ENCODE measurements at regions not wholly inside any gene's neighbourhood (a gene's known extent, or its start where the extent isn't known, plus 50 kb on each side); places are given as distances from the start of the nearest gene placed in this dataset.

DNA sequence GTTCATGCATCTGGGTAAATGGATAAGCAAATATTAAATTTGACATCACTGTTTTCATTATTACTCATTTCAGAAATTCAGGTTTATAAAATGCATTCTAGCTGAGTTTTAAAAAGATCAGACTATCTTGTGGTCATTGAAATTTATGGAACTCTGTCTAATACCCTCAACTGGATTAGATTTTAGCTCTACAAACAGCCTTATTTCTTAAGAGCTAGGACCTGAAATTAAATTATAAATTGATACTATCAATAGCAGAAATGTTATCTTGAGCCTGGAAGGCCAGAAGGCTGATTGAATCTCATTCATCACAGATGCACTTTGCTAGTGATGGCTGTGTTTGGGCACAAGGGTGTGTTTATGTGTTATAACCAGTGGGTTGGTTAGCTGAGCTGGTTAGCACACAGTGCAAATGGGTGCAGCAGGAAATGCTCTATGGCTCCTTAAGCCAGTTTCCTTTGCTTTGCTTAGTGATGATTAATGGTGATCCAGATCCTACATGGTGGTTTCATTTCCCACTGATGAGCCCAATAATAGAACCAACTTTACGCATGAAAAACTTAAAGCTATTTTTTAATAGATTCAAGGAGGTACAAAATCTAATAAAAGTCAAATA, 310.8 kb upstream of the KLF12 start:
- Histone ChIP-seq H3K27ac (no peak overlapping the region), H3K36me3 (no peaks in the 10 kb centered on the region), H3K27me3 (ENCODE audit: insufficient read depth, low read depth, severe bottlenecking) (no peaks in the 10 kb centered on the region), H3K4me3 (ENCODE audit: low read depth, low read length) (no peak overlapping the region), H3K9me3 (ENCODE audit: severe bottlenecking) (no peaks in the 10 kb centered on the region)
- DNase-seq: no peak
- TF ChIP-seq CTCF (IDR thresholded peaks at IDR 0.05; ENCODE audit: low read depth, low read length): no peak

- Histone ChIP-seq H3K36me3 (no peaks in the 10 kb centered on the region), H3K27me3 (ENCODE audit: insufficient read depth, low read depth, severe bottlenecking) (no peaks in the 10 kb centered on the region), H3K27ac (no peak overlapping the region), H3K4me3 (ENCODE audit: low read depth, low read length) (no peak overlapping the region), H3K9me3 (ENCODE audit: severe bottlenecking) (no peaks in the 10 kb centered on the region)
- no peak for DNase-seq
- no peak for TF ChIP-seq CTCF (IDR thresholded peaks at IDR 0.05; ENCODE audit: low read depth, low read length)
Measured at GRCh38 chr13:74444161-74444571, 310.0 kb upstream of the KLF12 start.

- TF ChIP-seq CTCF (IDR thresholded peaks at IDR 0.05; ENCODE audit: low read depth, low read length): no peak
- Histone ChIP-seq H3K27ac (no peak overlapping the region), H3K4me3 (ENCODE audit: low read depth, low read length) (no peak overlapping the region), H3K36me3 (no peaks in the 10 kb centered on the region), H3K27me3 (ENCODE audit: insufficient read depth, low read depth, severe bottlenecking) (no peaks in the 10 kb centered on the region), H3K9me3 (ENCODE audit: severe bottlenecking) (no peaks in the 10 kb centered on the region)
- DNase-seq: no peak
Measured at GRCh38 chr13:74443631-74444030, 309.4 kb upstream of the KLF12 start.

- Histone ChIP-seq H3K27me3 (ENCODE audit: insufficient read depth, low read depth, severe bottlenecking) (no peaks in the 10 kb centered on the region), H3K9me3 (ENCODE audit: severe bottlenecking) (no peaks in the 10 kb centered on the region), H3K36me3 (no peaks in the 10 kb centered on the region), H3K27ac (no peak overlapping the region), H3K4me3 (ENCODE audit: low read depth, low read length) (no peak overlapping the region)
- no peak for DNase-seq
- no peak for TF ChIP-seq CTCF (IDR thresholded peaks at IDR 0.05; ENCODE audit: low read depth, low read length)
Measured at GRCh38 chr13:74442751-74443150, 308.5 kb upstream of the KLF12 start.

DNA sequence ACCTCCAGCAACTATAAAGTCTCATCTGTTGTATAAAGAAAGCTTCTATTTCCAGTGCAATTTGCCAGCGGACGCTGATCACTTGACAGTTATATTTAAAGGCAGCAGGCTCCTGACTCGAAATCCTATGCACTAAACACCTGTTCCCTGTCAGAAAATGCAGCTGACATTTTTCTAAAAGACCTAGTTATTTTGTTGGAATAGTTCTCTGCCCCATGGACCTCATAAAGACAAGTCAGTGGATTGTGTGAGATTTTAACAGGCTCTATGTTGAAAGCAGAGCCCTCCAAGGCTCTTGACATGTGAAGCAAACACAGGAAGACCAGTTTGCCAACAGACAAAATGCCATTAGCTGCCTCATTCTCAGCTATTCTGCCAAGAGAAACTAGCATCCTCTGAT, 304.7 kb upstream of the KLF12 start:
- Histone ChIP-seq H3K36me3 (no peaks in the 10 kb centered on the region), H3K4me3 (ENCODE audit: low read depth, low read length) (no peak overlapping the region), H3K9me3 (ENCODE audit: severe bottlenecking) (no peaks in the 10 kb centered on the region), H3K27me3 (ENCODE audit: insufficient read depth, low read depth, severe bottlenecking) (no peaks in the 10 kb centered on the region), H3K27ac (no peak overlapping the region)
- no peak for DNase-seq
- no peak for TF ChIP-seq CTCF (IDR thresholded peaks at IDR 0.05; ENCODE audit: low read depth, low read length)

GRCh38 chr13:74434782-74435181, 300.6 kb upstream of the KLF12 start:
- TF ChIP-seq CTCF (IDR thresholded peaks at IDR 0.05; ENCODE audit: low read depth, low read length): no peak

More at GRCh38 chr13:74434782-74435181, 300.6 kb upstream of the KLF12 start:
- no peaks in the 10 kb centered on the region for H3K27me3 ChIP-seq (ENCODE audit: insufficient read depth, low read depth, severe bottlenecking)
- no peak overlapping the region for H3K4me3 ChIP-seq (ENCODE audit: low read depth, low read length)
- no peaks in the 10 kb centered on the region for H3K9me3 ChIP-seq (ENCODE audit: severe bottlenecking)
- H3K27ac ChIP-seq: no peak overlapping the region
- no peaks in the 10 kb centered on the region for H3K36me3 ChIP-seq
- no peak for DNase-seq

All from WERI-Rb-1 (cell line).